Bronchial epithelial cell (primary cell): ENCODE measurements at regions not wholly inside any gene's neighbourhood (a gene's known extent, or its start where the extent isn't known, plus 50 kb on each side); places are given as distances from the start of the nearest gene placed in this dataset.

Experiments used
- DNase-seq: peaks from one replicate; pipeline ENCODE4 v3.0.0-alpha.2; 2010; ENCODE audit warnings: low read depth
- FAIRE-seq: peaks from 2 replicates; lab custom pipeline; 2011; peaks lifted over from hg19 to GRCh38; lab: Jason Lieb, UNC
- H3K27me3 ChIP-seq: 2 replicates; pipeline ENCODE4 v1.5.1; 2011; ENCODE audit warnings: low read length; ENCODE audit not compliant: control insufficient read depth, insufficient read depth
- H3K36me3 ChIP-seq: 2 replicates; pipeline ENCODE4 v1.5.1; 2011; ENCODE audit warnings: low read length; ENCODE audit not compliant: control insufficient read depth, insufficient read depth
- H3K4me3 ChIP-seq: 2 replicates; pipeline ENCODE4 v1.5.1; 2011; ENCODE audit warnings: mild to moderate bottlenecking, low read depth, low read length, control low read depth
- CTCF ChIP-seq: IDR thresholded peaks from 2 replicates; pipeline ENCODE4 v1.5.1; 2011; ENCODE audit warnings: mild to moderate bottlenecking, moderate library complexity, low read length, control low read depth, inconsistent platforms; ENCODE audit not compliant: insufficient read depth, severe bottlenecking

- TF ChIP-seq CTCF = no peak
- Histone ChIP-seq H3K4me3 (no peak overlapping the region), H3K27me3 (no peaks in the 10 kb centered on the region), H3K36me3 (no peaks in the 10 kb centered on the region)
- DNase-seq = peak; percentile 16
- no peak for FAIRE-seq
Observed at GRCh38 chrX:20361081-20361889, 94.6 kb upstream of the RPS6KA3 start.

- FAIRE-seq (no peak), DNase-seq (no peak)
- Histone ChIP-seq H3K36me3 (no peaks in the 10 kb centered on the region), H3K4me3 (no peak overlapping the region), H3K27me3 (no peaks in the 10 kb centered on the region)
- TF ChIP-seq CTCF = no peak
Observed at GRCh38 chrX:20355187-20355586, 88.5 kb upstream of the RPS6KA3 start.

- H3K36me3 ChIP-seq = no peaks in the 10 kb centered on the region
- H3K4me3 ChIP-seq = no peak overlapping the region
- H3K27me3 ChIP-seq = no peaks in the 10 kb centered on the region
- no peak for DNase-seq
- TF ChIP-seq CTCF = no peak
- no peak for FAIRE-seq
Observed at GRCh38 chrX:20354505-20354904, 87.8 kb upstream of the RPS6KA3 start.

- H3K36me3 ChIP-seq = no peaks in the 10 kb centered on the region
- no peaks in the 10 kb centered on the region for H3K27me3 ChIP-seq
- no peak for TF ChIP-seq CTCF
- H3K4me3 ChIP-seq = no peak overlapping the region
- no peak for DNase-seq
- FAIRE-seq = no peak
Observed at GRCh38 chrX:20352935-20353336, 86.2 kb upstream of the RPS6KA3 start.

GRCh38 chrX:20352504-20352903 is 85.8 kb upstream of the RPS6KA3 start:
- no peak overlapping the region for H3K4me3 ChIP-seq
- no peaks in the 10 kb centered on the region for H3K36me3 ChIP-seq
- H3K27me3 ChIP-seq = no peaks in the 10 kb centered on the region
- FAIRE-seq = no peak
- DNase-seq = no peak
- no peak for TF ChIP-seq CTCF

GRCh38 chrX:20350596-20350995 is 83.9 kb upstream of the RPS6KA3 start:
- no peak overlapping the region for H3K4me3 ChIP-seq
- DNase-seq = no peak
- H3K36me3 ChIP-seq = no peaks in the 10 kb centered on the region
- no peak for TF ChIP-seq CTCF
- FAIRE-seq = no peak
- no peaks in the 10 kb centered on the region for H3K27me3 ChIP-seq
